ENCODE measurements at regions not wholly inside any gene's neighbourhood (a gene's known extent, or its start where the extent isn't known, plus 50 kb on each side); places are given as distances from the start of the nearest gene placed in this dataset.
A peak's percentile ranks its signal among the peaks of the same experiment; 100 is the strongest.

DNA sequence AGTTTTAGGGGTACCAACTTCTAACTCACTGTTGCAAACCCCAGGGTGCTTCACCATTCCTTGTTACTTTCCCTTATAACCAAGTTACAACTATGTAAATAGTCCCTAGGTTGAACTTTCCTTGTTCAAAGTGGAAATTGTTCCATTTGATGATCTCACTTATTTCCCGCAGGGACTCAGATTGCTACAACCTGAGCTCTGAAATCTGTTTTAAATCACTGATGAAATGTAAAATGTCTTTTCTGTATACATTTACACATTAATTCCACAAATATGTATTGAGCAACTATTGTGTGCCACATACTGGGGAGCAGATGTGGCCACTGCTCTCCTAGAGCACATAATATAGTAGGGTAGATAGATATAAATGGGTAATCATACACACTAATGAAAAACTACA lies 69.1 kb upstream of the TARS1 start:
- Histone ChIP-seq H3K18ac (ENCODE audit: low read length) (no peak overlapping the region), H2BK120ac (ENCODE audit: low read depth, low read length) (no peak overlapping the region), H3K4me1 (ENCODE audit: control insufficient read depth in 2 of 2, insufficient read depth in 1 of 2, low read depth in 1 of 2, low read length in 2 of 2) (peaks cover 0 to 2% of the 10 kb centered on the region in 2 donors), H2AFZ (ENCODE audit: low read length) (no peak overlapping the region), H2BK15ac (ENCODE audit: low read length) (no peak overlapping the region), H2BK12ac (ENCODE audit: low read length) (no peak overlapping the region), H3K14ac (ENCODE audit: low read length) (no peak overlapping the region), H3K27ac (replicated peaks; ENCODE audit: low read length) (no peak overlapping the region), H3K79me1 (ENCODE audit: low read depth, low read length) (no peaks in the 10 kb centered on the region), H3K23ac (ENCODE audit: low read depth, low read length, poor library complexity) (no peak overlapping the region), H3K4me3 (ENCODE audit: low read length in 2 of 2) (no peak overlapping the region), H3K36me3 (replicated peaks in 1 of 2; ENCODE audit: control insufficient read depth in 2 of 2, insufficient read depth in 2 of 2, low read length in 2 of 2) (no peaks in the 10 kb centered on the region), H4K8ac (ENCODE audit: low read depth, low read length) (no peak overlapping the region), H2BK5ac (ENCODE audit: low read length) (no peak overlapping the region), H3K9me3 (replicated peaks in 1 of 2; ENCODE audit: control insufficient read depth in 2 of 2, insufficient read depth in 1 of 2, low read depth in 1 of 2, low read length in 2 of 2) (no peaks in the 10 kb centered on the region), H3K9ac (ENCODE audit: low read depth, low read length, poor library complexity) (no peak overlapping the region), H4K91ac (ENCODE audit: low read depth, low read length, poor library complexity) (no peak overlapping the region), H3K4ac (ENCODE audit: low read length) (no peak overlapping the region), H3K4me2 (ENCODE audit: insufficient read depth, low read length, poor library complexity, severe bottlenecking) (no peak overlapping the region), H3K27me3 (ENCODE audit: control insufficient read depth in 3 of 3, insufficient read depth in 3 of 3, low read depth in 1 of 3, low read length in 3 of 3) (peaks cover 0 to 3% (median 0%) of the 10 kb centered on the region in 3 experiments), H2AK5ac (ENCODE audit: low read depth, low read length) (no peak overlapping the region)
- DNase-seq (ENCODE audit: low spot score), result no peak
- no CpG with 5 or more reads among the region's 1 CpG for WGBS, 2 donors (ENCODE audit: extremely low coverage in 2 of 2, insufficient read length in 2 of 2, insufficient replicate concordance in 1 of 2)

DNA sequence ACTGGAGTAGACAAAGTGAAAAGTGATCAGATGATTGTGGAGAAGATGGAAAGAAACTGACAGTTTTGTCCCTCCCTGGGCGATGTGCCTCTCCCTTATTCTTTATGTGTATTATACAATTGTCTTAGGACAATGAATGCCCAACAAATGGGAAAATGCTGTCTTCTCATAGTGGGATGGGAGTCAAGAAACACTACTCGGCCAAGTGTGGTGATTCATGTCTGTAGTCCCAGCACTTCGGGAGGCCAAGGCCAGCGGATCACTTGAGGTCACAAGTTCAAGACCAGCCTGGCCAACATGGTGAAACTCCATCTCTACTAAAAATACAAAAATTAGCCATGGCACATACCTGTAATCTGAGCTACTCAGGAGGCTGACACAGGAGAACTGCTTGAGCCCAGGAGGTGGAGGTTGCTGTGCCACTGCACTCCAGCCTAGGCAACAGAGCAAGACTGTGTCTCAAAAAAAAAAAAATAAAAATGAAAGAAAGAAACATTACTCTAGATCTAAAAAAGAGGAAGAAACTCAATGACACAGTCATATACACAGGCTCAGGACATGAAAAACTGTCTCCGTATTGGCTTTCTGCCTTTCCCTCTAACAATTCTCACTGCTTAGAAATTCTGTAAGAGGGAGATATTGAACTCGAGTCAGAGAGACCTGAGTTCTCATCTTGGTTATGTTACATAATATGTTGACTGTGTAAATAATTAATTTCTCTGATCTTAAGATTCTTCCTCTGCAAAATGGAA lies 67.9 kb upstream of the TARS1 start:
- Histone ChIP-seq H3K9me3 (replicated peaks in 1 of 2; ENCODE audit: control insufficient read depth in 2 of 2, insufficient read depth in 1 of 2, low read depth in 1 of 2, low read length in 2 of 2) (no peaks in the 10 kb centered on the region), H3K79me1 (ENCODE audit: low read depth, low read length) (no peaks in the 10 kb centered on the region), H4K91ac (ENCODE audit: low read depth, low read length, poor library complexity) (no peak overlapping the region), H2BK12ac (ENCODE audit: low read length) (no peak overlapping the region), H2AK5ac (ENCODE audit: low read depth, low read length) (no peak overlapping the region), H3K27ac (replicated peaks; ENCODE audit: low read length) (no peak overlapping the region), H2AFZ (ENCODE audit: low read length) (no peak overlapping the region), H3K4me3 (ENCODE audit: low read length in 2 of 2) (no peak overlapping the region), H2BK120ac (ENCODE audit: low read depth, low read length) (no peak overlapping the region), H3K27me3 (ENCODE audit: control insufficient read depth in 3 of 3, insufficient read depth in 3 of 3, low read depth in 1 of 3, low read length in 3 of 3) (peaks cover 0 to 3% (median 0%) of the 10 kb centered on the region in 3 experiments), H3K23ac (ENCODE audit: low read depth, low read length, poor library complexity) (no peak overlapping the region), H2BK15ac (ENCODE audit: low read length) (no peak overlapping the region), H3K4me2 (ENCODE audit: insufficient read depth, low read length, poor library complexity, severe bottlenecking) (no peak overlapping the region), H3K9ac (ENCODE audit: low read depth, low read length, poor library complexity) (no peak overlapping the region), H2BK5ac (ENCODE audit: low read length) (no peak overlapping the region), H3K36me3 (replicated peaks in 1 of 2; ENCODE audit: control insufficient read depth in 2 of 2, insufficient read depth in 2 of 2, low read length in 2 of 2) (no peaks in the 10 kb centered on the region), H3K14ac (ENCODE audit: low read length) (no peak overlapping the region), H3K4ac (ENCODE audit: low read length) (no peak overlapping the region), H3K18ac (ENCODE audit: low read length) (no peak overlapping the region), H3K4me1 (ENCODE audit: control insufficient read depth in 2 of 2, insufficient read depth in 1 of 2, low read depth in 1 of 2, low read length in 2 of 2) (peaks cover 0 to 2% of the 10 kb centered on the region in 2 donors), H4K8ac (ENCODE audit: low read depth, low read length) (no peak overlapping the region)
- no peak for DNase-seq (ENCODE audit: low spot score)
- WGBS, 2 donors (ENCODE audit: extremely low coverage in 2 of 2, insufficient read length in 2 of 2, insufficient replicate concordance in 1 of 2), result no CpG with 5 or more reads among the region's 6 CpGs

DNA sequence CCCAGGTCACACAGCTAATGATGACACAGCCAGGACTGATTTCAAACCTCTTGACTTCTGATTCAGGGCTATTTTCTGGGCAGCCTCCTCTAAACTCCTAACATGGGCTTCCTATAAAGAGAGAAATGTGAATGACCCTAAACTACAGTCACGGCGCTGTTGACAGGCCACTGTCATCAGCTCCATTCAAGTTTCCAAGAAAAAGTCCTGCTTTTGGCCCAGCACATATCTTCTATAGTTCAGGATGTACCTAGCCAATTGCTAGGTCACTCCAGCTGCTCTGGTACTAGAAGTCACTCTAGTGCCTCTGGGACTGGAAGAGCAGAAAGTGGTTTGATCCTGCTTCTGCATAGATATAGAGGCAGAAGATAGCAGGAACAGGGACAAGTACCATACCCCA lies 64.9 kb upstream of the TARS1 start:
- H3K79me1 ChIP-seq (ENCODE audit: low read depth, low read length), result no peaks in the 10 kb centered on the region

DNA sequence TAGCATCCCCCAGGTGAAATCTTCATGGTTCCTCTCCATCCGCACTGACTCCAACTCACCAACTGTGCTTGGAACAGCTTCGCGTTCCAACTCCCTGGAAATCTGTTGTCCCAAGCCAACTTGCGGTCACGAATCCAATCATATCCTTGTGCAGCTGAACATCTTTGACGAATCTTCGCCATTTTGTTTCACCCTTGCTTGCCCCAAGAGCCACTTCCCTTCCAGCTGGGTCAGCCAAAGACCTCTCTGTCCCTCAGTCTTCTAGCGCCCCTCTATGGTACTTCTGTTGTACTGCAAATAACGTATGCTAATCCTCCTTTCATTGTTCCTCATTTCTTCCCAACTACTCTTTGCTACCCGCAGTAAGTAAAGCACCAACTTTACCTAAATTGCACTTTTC lies 61.0 kb upstream of the TARS1 start:
- no peak overlapping the region for H2AK5ac ChIP-seq (ENCODE audit: low read depth, low read length)
- WGBS, 2 donors (ENCODE audit: extremely low coverage in 2 of 2, insufficient read length in 2 of 2, insufficient replicate concordance in 1 of 2), result no CpG with 5 or more reads among the region's 10 CpGs
- H2BK120ac ChIP-seq (ENCODE audit: low read depth, low read length), result no peak overlapping the region
- no peaks in the 10 kb centered on the region for H3K27me3 ChIP-seq (ENCODE audit: control insufficient read depth in 3 of 3, insufficient read depth in 3 of 3, low read depth in 1 of 3, low read length in 3 of 3)
- no peak overlapping the region for H3K14ac ChIP-seq (ENCODE audit: low read length)
- no peak overlapping the region for H2BK5ac ChIP-seq (ENCODE audit: low read length)
- no peaks in the 10 kb centered on the region for H3K9me3 ChIP-seq (replicated peaks in 1 of 2; ENCODE audit: control insufficient read depth in 2 of 2, insufficient read depth in 1 of 2, low read depth in 1 of 2, low read length in 2 of 2)
- H3K18ac ChIP-seq (ENCODE audit: low read length), result no peak overlapping the region
- H3K27ac ChIP-seq (replicated peaks; ENCODE audit: low read length), result no peak overlapping the region
- peak; percentile 30 for DNase-seq (ENCODE audit: low spot score)
- no peaks in the 10 kb centered on the region for H3K79me1 ChIP-seq (ENCODE audit: low read depth, low read length)
- H4K8ac ChIP-seq (ENCODE audit: low read depth, low read length), result no peak overlapping the region
- no peak overlapping the region for H3K4ac ChIP-seq (ENCODE audit: low read length)
- no peak overlapping the region for H3K9ac ChIP-seq (ENCODE audit: low read depth, low read length, poor library complexity)
- no peaks in the 10 kb centered on the region for H3K36me3 ChIP-seq (replicated peaks in 1 of 2; ENCODE audit: control insufficient read depth in 2 of 2, insufficient read depth in 2 of 2, low read length in 2 of 2)
- H2BK12ac ChIP-seq (ENCODE audit: low read length), result no peak overlapping the region
- no peaks in the 10 kb centered on the region for H3K4me1 ChIP-seq (ENCODE audit: control insufficient read depth in 2 of 2, insufficient read depth in 1 of 2, low read depth in 1 of 2, low read length in 2 of 2)
- no peak overlapping the region for H3K23ac ChIP-seq (ENCODE audit: low read depth, low read length, poor library complexity)
- H3K4me2 ChIP-seq (ENCODE audit: insufficient read depth, low read length, poor library complexity, severe bottlenecking), result no peak overlapping the region
- no peak overlapping the region for H2BK15ac ChIP-seq (ENCODE audit: low read length)
- H2AFZ ChIP-seq (ENCODE audit: low read length), result peak overlapping the region; percentile 51
- H3K4me3 ChIP-seq (ENCODE audit: low read length in 2 of 2), result no peak overlapping the region
- H4K91ac ChIP-seq (ENCODE audit: low read depth, low read length, poor library complexity), result no peak overlapping the region

More for the DNA sequence above, 64.9 kb upstream of the TARS1 start:
- no peak overlapping the region for H3K4ac ChIP-seq (ENCODE audit: low read length)
- H3K4me1 ChIP-seq (ENCODE audit: control insufficient read depth in 2 of 2, insufficient read depth in 1 of 2, low read depth in 1 of 2, low read length in 2 of 2), result no peaks in the 10 kb centered on the region
- no peaks in the 10 kb centered on the region for H3K9me3 ChIP-seq (replicated peaks in 1 of 2; ENCODE audit: control insufficient read depth in 2 of 2, insufficient read depth in 1 of 2, low read depth in 1 of 2, low read length in 2 of 2)
- no peak overlapping the region for H3K9ac ChIP-seq (ENCODE audit: low read depth, low read length, poor library complexity)
- no peak overlapping the region for H3K14ac ChIP-seq (ENCODE audit: low read length)
- no peak overlapping the region for H2BK12ac ChIP-seq (ENCODE audit: low read length)
- H4K91ac ChIP-seq (ENCODE audit: low read depth, low read length, poor library complexity), result no peak overlapping the region
- no peak overlapping the region for H3K4me3 ChIP-seq (ENCODE audit: low read length in 2 of 2)
- no peak overlapping the region for H3K18ac ChIP-seq (ENCODE audit: low read length)
- no peaks in the 10 kb centered on the region for H3K27me3 ChIP-seq (ENCODE audit: control insufficient read depth in 3 of 3, insufficient read depth in 3 of 3, low read depth in 1 of 3, low read length in 3 of 3)
- no peak for DNase-seq (ENCODE audit: low spot score)
- H2BK15ac ChIP-seq (ENCODE audit: low read length), result no peak overlapping the region
- no peak overlapping the region for H3K27ac ChIP-seq (replicated peaks; ENCODE audit: low read length)
- WGBS, 2 donors (ENCODE audit: extremely low coverage in 2 of 2, insufficient read length in 2 of 2, insufficient replicate concordance in 1 of 2), result no CpG with 5 or more reads among the region's 2 CpGs
- H3K36me3 ChIP-seq (replicated peaks in 1 of 2; ENCODE audit: control insufficient read depth in 2 of 2, insufficient read depth in 2 of 2, low read length in 2 of 2), result no peaks in the 10 kb centered on the region
- H2AFZ ChIP-seq (ENCODE audit: low read length), result no peak overlapping the region
- no peak overlapping the region for H2BK5ac ChIP-seq (ENCODE audit: low read length)
- no peak overlapping the region for H2BK120ac ChIP-seq (ENCODE audit: low read depth, low read length)
- H3K23ac ChIP-seq (ENCODE audit: low read depth, low read length, poor library complexity), result no peak overlapping the region
- H2AK5ac ChIP-seq (ENCODE audit: low read depth, low read length), result no peak overlapping the region
- no peak overlapping the region for H3K4me2 ChIP-seq (ENCODE audit: insufficient read depth, low read length, poor library complexity, severe bottlenecking)
- no peak overlapping the region for H4K8ac ChIP-seq (ENCODE audit: low read depth, low read length)
